Gastrocnemius medialis (tissue), 4 donors: ENCODE measurements at regions not wholly inside any gene's neighbourhood (a gene's known extent, or its start where the extent isn't known, plus 50 kb on each side); places are given as distances from the start of the nearest gene placed in this dataset.

Experiments
- ATAC-seq, 2 donors: fragments of 150-250 bp; one replicate each; pipeline ENCODE4 v1.9.1; 2016
- DNase-seq, 2 donors: peaks; one replicate each; pipeline ENCODE4 v3.0.0-alpha.2; 2019
- H3K27ac ChIP-seq, 4 donors: fragments of 200-600 bp; sonication (generic); 1 replicate in 1 of 4; 2 replicates in 3 of 4; pipeline ENCODE4 v1.5.1; 2016 to 2018; ENCODE audit warnings: mild to moderate bottlenecking in 2 of 4, moderate library complexity in 1 of 4
- H3K27me3 ChIP-seq, 3 donors: fragments of 200-600 bp; sonication (generic) in 2 of 3; 1 replicate in 1 of 3; 2 replicates in 2 of 3; pipeline versions ENCODE4 v1.5.1 to v1.6.0; 2016 to 2019; ENCODE audit warnings: mild to moderate bottlenecking in 1 of 3, moderate library complexity in 1 of 3
- H3K36me3 ChIP-seq, 2 donors: fragments of 200-600 bp; sonication (generic) in 1 of 2; one replicate each; pipeline ENCODE4 v1.5.1; 2017 to 2018
- H3K4me1 ChIP-seq, 2 donors: fragments of 200-600 bp; sonication (generic) in 1 of 2; one replicate each; pipeline ENCODE4 v1.5.1; 2016 to 2017; ENCODE audit warnings: mild to moderate bottlenecking in 2 of 2
- H3K4me3 ChIP-seq, 4 donors: fragments of 200-600 bp; sonication (generic) in 3 of 4; 1 replicate in 1 of 4; 2 replicates in 3 of 4; pipeline ENCODE4 v1.5.1; 2016 to 2019; ENCODE audit warnings: mild to moderate bottlenecking in 2 of 4
- H3K9me3 ChIP-seq, 3 donors: fragments of 200-600 bp; sonication (generic) in 2 of 3; 1 replicate in 1 of 3; 2 replicates in 2 of 3; pipeline ENCODE4 v1.5.1; 2016 to 2019
- CTCF ChIP-seq, 5 experiments: fragments of 450-650 bp in 3 of 5; fragments of 200-600 bp in 2 of 5; sonication (generic) in 2 of 5; IDR thresholded peaks in 4 of 5; conservative IDR thresholded peaks in 1 of 5; 1 replicate in 4 of 5; 2 replicates in 1 of 5; pipeline ENCODE4 v1.5.1; 2016 to 2019; ENCODE audit warnings: antibody characterized with exemption in 5 of 5, mild to moderate bottlenecking in 3 of 5, moderate library complexity in 3 of 5
- POLR2A ChIP-seq, 2 donors: fragments of 450-650 bp; IDR thresholded peaks; one replicate each; pipeline ENCODE4 v1.6.1; 2017; ENCODE audit warnings: antibody characterized with exemption in 2 of 2, mild to moderate bottlenecking in 2 of 2, moderate library complexity in 2 of 2
- in situ Hi-C, 4 donors: fragments of 200-750 bp; cut with MboI; loops; one replicate each; pipeline versions ENCODE4 v1.15.0 to v1.8.0; 2017; ENCODE audit warnings: low sequenced_read_pairs in 4 of 4
- intact Hi-C: fragments of 100-400 bp; cut with DNase I; formaldehyde crosslinking; loops from one replicate; pipeline ENCODE4 v1.15.1; 2023; ENCODE audit warnings: low total_unique reads

- in situ Hi-C loops (no loop called here), intact Hi-C loops (no loop called here)
- DNase-seq (no peak), ATAC-seq (no peak)
- H3K27me3 ChIP-seq = no peaks in the 10 kb centered on the region
- H3K4me1 ChIP-seq = peaks cover 0 to 5% of the 10 kb centered on the region in 2 donors
- no peak for TF ChIP-seq POLR2A (IDR thresholded peaks at IDR 0.05)
- TF ChIP-seq CTCF (IDR thresholded peaks at IDR 0.05 in 4 of 5, conservative IDR thresholded peaks at IDR 0.05 in 1 of 5) = peak; percentile 25 to 68 (median 46)
- H3K9me3 ChIP-seq = no peaks in the 10 kb centered on the region
- H3K36me3 ChIP-seq = no peaks in the 10 kb centered on the region
- H3K4me3 ChIP-seq = no peak overlapping the region
- H3K27ac ChIP-seq = no peak overlapping the region
These were observed 261.6 kb upstream of the LMCD1 start for GRCh38 chr3:8239718-8240695.

- Histone ChIP-seq H3K27me3 (no peaks in the 10 kb centered on the region), H3K4me1 (no peaks in the 10 kb centered on the region), H3K4me3 (no peak overlapping the region), H3K27ac (no peak overlapping the region), H3K36me3 (no peaks in the 10 kb centered on the region), H3K9me3 (no peaks in the 10 kb centered on the region)
- in situ Hi-C loops = no loop called here
- ATAC-seq (no peak), DNase-seq (no peak)
- TF ChIP-seq POLR2A (IDR thresholded peaks at IDR 0.05) (no peak), CTCF (IDR thresholded peaks at IDR 0.05 in 4 of 5, conservative IDR thresholded peaks at IDR 0.05 in 1 of 5) (no peak)
- intact Hi-C loops = no loop called here
These were observed 255.6 kb upstream of the LMCD1 start for GRCh38 chr3:8246070-8246469.

GRCh38 chr3:8253201-8253600, 248.4 kb upstream of the LMCD1 start:
- DNase-seq = no peak
- intact Hi-C loops = no loop called here
- Histone ChIP-seq H3K36me3 (no peaks in the 10 kb centered on the region), H3K4me1 (peaks cover 3 to 11% of the 10 kb centered on the region in 2 donors), H3K27me3 (no peaks in the 10 kb centered on the region), H3K9me3 (no peaks in the 10 kb centered on the region), H3K4me3 (no peak overlapping the region), H3K27ac (no peak overlapping the region)
- in situ Hi-C loops = no loop called here
- no peak for ATAC-seq
- TF ChIP-seq CTCF (IDR thresholded peaks at IDR 0.05 in 4 of 5, conservative IDR thresholded peaks at IDR 0.05 in 1 of 5) (no peak), POLR2A (IDR thresholded peaks at IDR 0.05) (no peak)

GRCh38 chr3:8254489-8254888, 247.1 kb upstream of the LMCD1 start:
- Histone ChIP-seq H3K4me3 (no peak overlapping the region), H3K36me3 (no peaks in the 10 kb centered on the region), H3K27me3 (no peaks in the 10 kb centered on the region), H3K4me1 (peaks cover 3 to 11% of the 10 kb centered on the region in 2 donors), H3K9me3 (no peaks in the 10 kb centered on the region), H3K27ac (no peak overlapping the region)
- intact Hi-C loops = no loop called here
- no peak for DNase-seq
- in situ Hi-C loops = no loop called here
- ATAC-seq = no peak
- TF ChIP-seq POLR2A (IDR thresholded peaks at IDR 0.05) (no peak), CTCF (IDR thresholded peaks at IDR 0.05 in 4 of 5, conservative IDR thresholded peaks at IDR 0.05 in 1 of 5) (no peak)
